OCI-LY7 (cell line): ENCODE measurements at regions not wholly inside any gene's neighbourhood (a gene's known extent, or its start where the extent isn't known, plus 50 kb on each side); places are given as distances from the start of the nearest gene placed in this dataset.

Source experiments
- CTCF ChIP-seq: fragments of 200-600 bp; sonication (generic); conservative IDR thresholded peaks from 2 replicates; pipeline ENCODE4 v1.5.1; 2014; ENCODE audit warnings: mild to moderate bottlenecking, antibody characterized with exemption, low read length, moderate library complexity, mixed read lengths
- EZH2phosphoT487 ChIP-seq: fragments of 200-600 bp; sonication (generic); IDR thresholded peaks from 2 replicates; pipeline ENCODE4 v1.6.1; 2018; ENCODE audit warnings: low read depth, borderline replicate concordance, mild to moderate bottlenecking, mixed run types, antibody characterized with exemption, low read length, moderate library complexity, mixed read lengths

- TF ChIP-seq CTCF (no peak), EZH2phosphoT487 (no peak)
Measured at GRCh38 chr4:19462117-19462516, 789.6 kb upstream of the SLIT2 start.
